GM19468 (cell line): ENCODE measurements at regions not wholly inside any gene's neighbourhood (a gene's known extent, or its start where the extent isn't known, plus 50 kb on each side); places are given as distances from the start of the nearest gene placed in this dataset.

ENCODE experiments used
- ATAC-seq: cut with Tn5 transposase; IDR thresholded peaks from one replicate; pipeline ENCODE4 v1.9.1; 2021; ENCODE audit warnings: mild to moderate bottlenecking, moderate library complexity, moderate number of reproducible peaks; ENCODE audit not compliant: unreplicated experiment; ENCODE audit errors: extremely low read depth

DNA sequence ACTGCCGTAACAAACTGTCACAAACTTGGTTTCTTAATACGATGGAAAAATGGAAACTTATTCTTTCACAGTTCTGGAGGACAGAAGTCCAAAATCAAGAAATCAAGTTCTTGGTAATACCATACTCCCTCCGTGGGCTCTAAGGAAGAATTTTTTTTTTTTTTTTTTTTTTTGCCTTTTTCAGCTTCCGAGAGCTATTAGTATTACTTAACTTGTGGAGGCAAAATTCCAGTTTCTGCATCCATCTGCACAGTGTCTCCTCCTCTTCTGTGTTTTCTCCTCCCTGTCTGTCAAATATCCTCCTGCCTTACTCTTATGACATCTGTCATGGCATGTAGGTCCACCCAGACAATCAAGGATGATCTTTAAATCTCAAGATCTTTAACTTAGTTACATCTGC is 426.6 kb downstream of the SPRY1 start:
- no peak for ATAC-seq

DNA sequence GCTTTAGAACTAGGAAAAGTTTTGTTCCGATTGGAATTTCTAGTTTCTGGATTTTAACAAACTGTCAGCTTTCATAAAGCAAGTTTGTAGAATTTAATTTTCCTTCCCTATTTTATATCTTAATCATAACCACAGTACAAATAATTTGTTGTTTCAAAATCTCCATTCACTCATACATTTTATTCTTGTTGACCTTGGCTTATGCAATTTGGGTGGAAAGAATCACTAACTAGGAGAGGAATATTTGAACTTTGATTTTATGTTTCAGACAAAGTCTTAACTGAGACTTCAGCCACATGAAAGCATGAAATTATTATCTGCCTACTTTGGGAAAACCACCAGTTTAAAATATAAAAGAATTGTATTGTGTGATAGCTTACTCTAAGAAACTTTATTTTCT is 427.9 kb downstream of the SPRY1 start:
- no peak for ATAC-seq

DNA sequence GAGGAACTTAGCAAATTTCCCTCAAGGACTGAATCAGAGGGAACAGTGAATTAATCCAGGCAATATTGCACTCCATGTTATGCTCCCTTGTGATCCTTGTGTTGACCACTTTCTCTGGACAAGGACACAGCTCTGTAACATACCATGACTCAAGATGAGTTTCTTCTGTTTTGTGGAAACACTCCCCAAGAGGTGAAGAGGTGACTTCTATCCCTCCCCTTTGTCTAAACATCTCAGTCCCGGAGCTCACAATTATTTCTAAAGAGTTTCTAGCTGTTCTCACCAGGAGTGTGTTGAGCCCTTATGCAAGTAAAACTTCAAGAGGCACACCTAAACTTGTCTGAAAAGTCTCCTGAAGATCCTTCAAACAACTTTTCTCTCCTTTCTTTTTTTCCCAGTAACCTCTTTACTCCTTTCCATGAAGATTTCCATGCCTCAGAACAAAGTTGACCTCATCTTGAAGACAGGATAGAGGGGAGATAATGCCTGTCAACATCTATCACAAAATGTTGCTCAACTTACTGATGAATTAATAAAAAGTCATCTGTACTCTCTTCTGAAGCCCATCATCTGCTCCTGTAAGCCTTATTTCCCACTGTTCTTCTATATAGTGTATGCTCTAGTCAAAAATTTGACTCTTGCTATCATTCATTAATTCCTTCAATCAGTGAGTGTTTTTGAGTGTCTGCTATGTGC is 429.1 kb downstream of the SPRY1 start:
- ATAC-seq, result no peak

GRCh38 chr4:123826896-123827295 is 430.3 kb downstream of the SPRY1 start:
- no peak for ATAC-seq

DNA sequence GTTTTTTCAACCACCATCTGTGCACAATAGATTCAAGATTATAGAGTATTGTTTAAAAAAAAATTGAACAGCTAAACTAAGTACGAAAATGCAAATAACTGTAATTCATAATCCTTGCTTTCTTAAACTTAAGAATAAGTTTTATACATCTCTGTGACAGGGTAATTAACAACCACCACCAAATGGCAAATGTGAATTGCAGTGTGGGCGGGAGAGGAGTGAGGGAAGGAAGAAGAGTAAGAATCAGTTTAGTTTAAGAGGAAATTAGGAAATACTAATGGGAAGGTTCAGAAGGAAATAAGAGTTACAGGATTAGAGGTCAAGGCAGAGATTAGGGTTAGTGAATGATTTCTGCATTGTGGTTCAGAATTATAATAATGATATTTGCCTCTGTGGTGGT is 430.9 kb downstream of the SPRY1 start:
- ATAC-seq, result no peak

GRCh38 chr4:123830930-123831329 is 434.3 kb downstream of the SPRY1 start:
- ATAC-seq, result no peak

GRCh38 chr4:123832173-123833026 is 435.8 kb downstream of the SPRY1 start:
- ATAC-seq, result no peak

DNA sequence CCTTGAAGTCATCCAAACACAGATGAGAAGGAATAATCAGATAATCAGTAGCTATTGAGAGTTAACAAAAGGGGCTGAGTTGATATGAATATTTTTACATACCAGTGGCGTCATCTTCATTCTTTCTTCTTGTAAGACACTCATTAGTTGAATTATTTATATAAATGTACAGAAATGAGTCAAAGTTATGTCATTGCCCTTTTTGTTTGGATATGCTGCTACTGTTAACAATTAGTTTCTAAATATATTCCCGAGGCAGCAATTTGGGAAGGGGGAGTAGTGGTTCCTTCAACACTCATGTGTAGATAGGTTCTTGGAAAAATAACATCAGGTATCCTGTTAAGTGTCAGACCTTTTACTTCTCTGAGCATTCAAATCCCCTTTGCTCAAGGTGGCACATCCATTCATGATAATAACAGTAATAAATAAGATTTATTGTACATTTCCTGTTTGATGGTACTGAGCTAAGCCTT is 436.6 kb downstream of the SPRY1 start:
- ATAC-seq, result no peak

DNA sequence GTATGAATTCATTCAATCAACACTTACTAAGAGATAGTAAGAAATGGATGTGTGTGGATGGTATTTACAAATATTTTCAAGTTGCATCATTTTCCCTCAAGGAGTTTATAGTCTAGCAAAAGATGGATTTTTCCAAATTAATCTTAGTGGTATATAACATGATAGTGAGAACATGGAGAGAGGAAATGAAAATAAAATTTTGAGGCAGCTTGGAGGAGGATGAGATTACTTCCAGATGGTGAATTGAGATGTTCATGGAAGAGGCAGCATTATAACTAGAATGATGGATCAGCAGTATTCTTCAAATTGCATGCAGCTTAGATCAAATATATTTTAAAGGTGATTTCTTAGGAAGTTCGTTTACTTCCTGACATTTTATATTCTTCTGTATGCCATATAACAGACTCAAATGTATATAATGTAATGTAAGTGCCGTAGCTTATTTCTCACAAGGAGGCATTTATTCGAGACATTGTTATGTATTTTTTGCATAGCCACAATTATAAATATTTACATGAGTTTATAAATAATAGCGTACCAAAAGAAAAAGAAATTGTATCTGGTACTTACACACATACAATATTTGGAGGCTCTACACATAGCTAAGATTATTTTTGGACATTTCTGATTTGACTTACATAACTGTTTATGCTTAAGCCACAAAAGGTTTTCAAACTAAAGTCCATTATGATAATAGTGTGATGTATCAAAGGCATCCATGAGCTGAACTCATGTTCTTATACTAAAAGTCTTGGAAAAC is 439.4 kb downstream of the SPRY1 start:
- ATAC-seq, result no peak

DNA sequence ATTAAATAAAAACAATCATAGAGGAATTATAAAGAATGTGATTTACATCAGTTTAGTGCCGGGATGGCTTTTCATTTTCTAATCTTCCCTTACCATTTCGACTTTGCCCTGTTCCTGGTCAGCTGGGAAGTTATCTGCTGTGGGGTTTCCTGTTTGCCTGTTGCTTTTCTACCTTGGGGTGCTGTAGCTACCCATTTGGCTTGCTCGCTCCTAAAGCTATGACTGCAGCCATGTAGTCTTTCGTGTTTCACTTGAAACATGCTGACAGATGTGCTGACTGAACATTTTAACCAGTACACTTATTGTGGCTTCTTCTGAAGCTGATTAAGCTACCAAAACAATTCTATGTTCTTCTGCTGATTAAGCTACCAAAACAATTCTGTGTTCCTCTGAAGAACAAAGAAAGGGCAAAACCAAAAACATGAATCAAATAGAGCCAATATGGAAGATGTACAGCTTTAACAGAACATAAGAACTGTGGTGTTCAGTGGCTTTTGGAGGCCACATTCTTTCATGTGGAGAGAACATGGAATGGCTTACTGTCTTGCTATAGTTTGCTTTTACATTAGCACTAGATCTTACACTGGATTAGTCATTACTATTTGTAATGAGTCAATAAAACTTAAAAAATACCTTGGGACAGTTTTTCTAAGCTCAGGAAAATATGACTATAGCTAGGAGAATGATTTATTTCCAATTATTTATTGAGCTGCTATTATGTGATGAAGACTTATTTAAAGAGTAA is 440.4 kb downstream of the SPRY1 start:
- ATAC-seq, result no peak

DNA sequence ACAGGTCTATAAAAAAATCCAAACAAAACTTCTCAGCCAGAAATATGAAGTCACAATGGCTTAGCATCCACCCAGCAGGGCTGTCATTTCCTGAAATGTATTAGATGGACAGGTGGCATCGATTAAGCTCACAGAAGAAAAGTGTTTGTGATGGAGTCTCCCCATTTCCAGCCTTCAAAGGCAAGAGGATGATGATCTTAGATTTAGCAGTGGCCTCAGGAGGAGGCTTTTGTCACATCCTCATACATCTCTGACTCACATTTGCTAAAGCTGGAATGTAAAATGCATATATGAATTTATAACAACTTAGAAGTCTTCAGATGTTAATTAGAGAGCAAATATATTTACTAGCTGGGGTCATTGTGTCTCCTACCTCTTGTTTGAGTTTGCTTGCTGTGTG is 441.9 kb downstream of the SPRY1 start:
- ATAC-seq, result no peak

DNA sequence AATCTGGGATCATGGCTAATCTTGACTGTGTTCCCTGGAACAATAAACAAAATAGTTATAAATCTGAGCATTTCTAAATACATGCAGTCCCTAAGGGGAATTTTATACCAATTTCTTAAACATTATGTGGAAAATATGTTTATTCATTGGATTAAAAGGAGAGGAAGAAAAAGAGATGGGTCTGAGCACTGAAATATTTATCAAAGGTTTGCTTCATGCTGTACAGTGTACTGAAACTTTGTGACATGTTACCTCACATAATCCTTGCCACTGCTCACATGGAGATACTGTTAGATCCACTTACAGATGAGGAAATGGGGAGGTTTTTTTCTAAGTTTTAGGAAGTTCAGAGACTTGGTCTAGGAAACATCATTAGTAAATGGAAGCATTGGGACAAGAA is 443.6 kb downstream of the SPRY1 start:
- no peak for ATAC-seq

- no peak for ATAC-seq
These were observed 445.0 kb downstream of the SPRY1 start for GRCh38 chr4:123841447-123842121.

GRCh38 chr4:123843137-123843536 is 446.5 kb downstream of the SPRY1 start:
- no peak for ATAC-seq

DNA sequence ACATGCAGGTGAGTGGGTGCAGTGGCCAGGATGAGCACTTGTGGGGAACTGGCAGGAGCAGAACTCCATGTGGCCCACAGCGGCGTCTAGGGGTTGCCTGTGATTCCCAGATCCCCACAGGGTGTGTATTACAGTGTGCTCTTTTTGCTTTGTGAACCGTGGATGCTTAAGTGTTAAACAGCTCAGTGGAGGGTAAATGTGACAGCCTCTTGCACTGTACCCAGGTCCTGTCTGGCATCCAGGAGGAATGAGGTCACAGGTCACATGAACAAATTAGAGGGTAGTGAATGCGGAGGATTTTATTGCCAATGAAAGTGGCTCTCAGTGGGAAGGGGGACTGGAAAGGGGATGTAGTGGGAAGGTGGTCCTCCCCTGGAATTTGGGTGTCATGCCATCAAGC is 447.8 kb downstream of the SPRY1 start:
- no peak for ATAC-seq

- no peak for ATAC-seq
These were observed 449.5 kb downstream of the SPRY1 start for GRCh38 chr4:123846092-123846491.

GRCh38 chr4:123846561-123846960 is 450.0 kb downstream of the SPRY1 start:
- ATAC-seq, result no peak

- no peak for ATAC-seq
These were observed 452.0 kb downstream of the SPRY1 start for GRCh38 chr4:123848606-123849005.

DNA sequence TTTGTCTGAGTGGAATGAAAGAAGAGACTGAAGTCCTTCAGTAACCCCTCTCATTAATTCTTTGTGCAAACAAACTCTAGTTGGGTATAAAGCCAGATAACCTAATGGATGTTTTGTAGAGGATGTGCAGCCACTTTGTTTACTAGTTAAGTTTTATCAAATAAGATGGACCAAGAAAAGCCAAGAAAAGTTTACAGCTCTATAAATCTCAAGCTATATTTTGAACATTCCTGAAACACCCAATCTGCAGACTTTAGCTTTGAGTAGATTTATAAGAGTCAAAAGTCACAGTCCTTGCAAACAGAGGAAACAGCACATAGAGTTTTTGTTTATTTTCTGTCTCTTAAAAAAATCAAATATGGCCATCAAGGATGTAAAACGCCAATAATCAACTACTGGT is 452.9 kb downstream of the SPRY1 start:
- ATAC-seq, result no peak

DNA sequence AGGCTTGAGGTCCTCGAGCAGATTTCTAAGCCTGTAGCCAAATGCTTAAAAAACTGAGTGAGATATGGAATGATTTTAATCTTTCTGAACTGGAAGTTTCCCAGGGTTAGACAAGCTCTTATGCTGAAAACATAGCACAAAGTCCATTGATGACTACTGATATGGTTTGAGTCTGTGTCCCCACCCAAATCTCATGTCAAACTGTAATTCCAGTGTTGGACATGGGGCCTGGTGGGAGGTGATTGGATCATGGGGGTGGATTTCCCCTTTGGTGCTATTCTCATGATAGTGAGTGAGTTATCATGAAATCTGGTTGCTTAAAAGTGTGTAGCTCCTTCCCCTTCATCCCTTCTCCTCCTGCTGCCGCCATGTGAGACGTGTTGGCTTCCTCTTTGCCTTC is 454.9 kb downstream of the SPRY1 start:
- no peak for ATAC-seq
